ENCODE measurements at regions not wholly inside any gene's neighbourhood (a gene's known extent, or its start where the extent isn't known, plus 50 kb on each side); places are given as distances from the start of the nearest gene placed in this dataset.
"Not testable (repeated sequence)": the region's sequence is repeated elsewhere in the genome, so short reads cannot be mapped to it uniquely, and the experiment has no call there.

- no peak for DNase-seq
These were observed 328.7 kb downstream of the NR4A2 start for GRCh38 chr2:156003780-156004179.

- no peak for DNase-seq
These were observed 330.7 kb downstream of the NR4A2 start for GRCh38 chr2:156001851-156002250.

- no peak for DNase-seq
These were observed 335.0 kb downstream of the NR4A2 start for GRCh38 chr2:155997538-155997937.

- no peak for DNase-seq
These were observed 338.2 kb downstream of the NR4A2 start for GRCh38 chr2:155994315-155994714.

GRCh38 chr2:155983845-155984244, 348.7 kb downstream of the NR4A2 start:
- no peak for DNase-seq

- DNase-seq: no peak
These were observed 350.4 kb downstream of the NR4A2 start for GRCh38 chr2:155982135-155982534.

GRCh38 chr2:155980941-155981560, 351.5 kb downstream of the NR4A2 start:
- DNase-seq: no peak

- DNase-seq: no peak
These were observed 356.8 kb downstream of the NR4A2 start for GRCh38 chr2:155975734-155976133.

GRCh38 chr2:155972916-155973315, 359.6 kb downstream of the NR4A2 start:
- DNase-seq: no peak

- not testable (repeated sequence) for DNase-seq
These were observed 366.5 kb downstream of the NR4A2 start for GRCh38 chr2:155966064-155966471.

GRCh38 chr2:155965415-155966063, 367.0 kb downstream of the NR4A2 start:
- DNase-seq: no peak

GRCh38 chr2:155961641-155962040, 370.9 kb downstream of the NR4A2 start:
- DNase-seq: no peak

- DNase-seq: no peak
These were observed 373.7 kb downstream of the NR4A2 start for GRCh38 chr2:155958834-155959233.

GRCh38 chr2:155947069-155947468, 385.5 kb downstream of the NR4A2 start:
- DNase-seq: no peak

- no peak for DNase-seq
These were observed 388.3 kb downstream of the NR4A2 start for GRCh38 chr2:155944218-155944617.

GRCh38 chr2:155930312-155930711, 402.2 kb downstream of the NR4A2 start:
- no peak for DNase-seq

- no peak for DNase-seq
These were observed 415.1 kb downstream of the NR4A2 start for GRCh38 chr2:155917380-155917779.

- no peak for DNase-seq
These were observed 419.2 kb downstream of the NR4A2 start for GRCh38 chr2:155913356-155913755.

- DNase-seq: no peak
These were observed 424.0 kb downstream of the NR4A2 start for GRCh38 chr2:155908567-155908966.

- DNase-seq: no peak
These were observed 425.3 kb downstream of the NR4A2 start for GRCh38 chr2:155907211-155907610.

GRCh38 chr2:155905657-155906056, 426.9 kb downstream of the NR4A2 start:
- no peak for DNase-seq

- DNase-seq: no peak
These were observed 427.8 kb downstream of the NR4A2 start for GRCh38 chr2:155904720-155905119.

- DNase-seq: no peak
These were observed 429.9 kb downstream of the NR4A2 start for GRCh38 chr2:155902635-155903034.

- no peak for DNase-seq
These were observed 437.5 kb downstream of the NR4A2 start for GRCh38 chr2:155895016-155895415.

GRCh38 chr2:155880382-155880781, 452.1 kb downstream of the NR4A2 start:
- not testable (repeated sequence) for DNase-seq

Measured in hematopoietic multipotent progenitor cell treated with erythropoietin and hydrocortisone succinate and interleukin-3 and kit ligand, for 8 days (in vitro differentiated cells).